Activated CD4-positive, alpha-beta T cell treated with anti-CD3 and anti-CD28 coated beads, Interleukin-2, Interleukin-4, amounts not matched to agents 100 ng/mL and 50 ng/mL, durations not matched to agents 16 hours and 8 hours (primary cell): ENCODE measurements at regions not wholly inside any gene's neighbourhood (a gene's known extent, or its start where the extent isn't known, plus 50 kb on each side); places are given as distances from the start of the nearest gene placed in this dataset.
"Not testable (repeated sequence)": the region's sequence is repeated elsewhere in the genome, so short reads cannot be mapped to it uniquely, and the experiment has no call there.

ENCODE experiments used
- DNase-seq: peaks from one replicate; pipeline ENCODE4 v3.0.0-alpha.2; 2020; ENCODE audit warnings: low spot score

GRCh38 chr12:33678221-33678964 lies 238.8 kb upstream of the SYT10 start:
- DNase-seq = no peak

- DNase-seq = no peak
Observed at GRCh38 chr12:33690562-33690961, 250.9 kb upstream of the SYT10 start.

- DNase-seq = no peak
Observed at GRCh38 chr12:33703221-33703620, 263.6 kb upstream of the SYT10 start.

- no peak for DNase-seq
Observed at GRCh38 chr12:33706927-33707326, 267.3 kb upstream of the SYT10 start.

GRCh38 chr12:33708935-33709334 lies 269.3 kb upstream of the SYT10 start:
- no peak for DNase-seq

- no peak for DNase-seq
Observed at GRCh38 chr12:33710548-33710947, 270.9 kb upstream of the SYT10 start.

- no peak for DNase-seq
Observed at GRCh38 chr12:33718631-33719030, 279.0 kb upstream of the SYT10 start.

GRCh38 chr12:33721561-33721960 lies 281.9 kb upstream of the SYT10 start:
- no peak for DNase-seq

- no peak for DNase-seq
Observed at GRCh38 chr12:33724867-33725266, 285.2 kb upstream of the SYT10 start.

- DNase-seq = no peak
Observed at GRCh38 chr12:33734871-33735270, 287.4 kb upstream of the ALG10 start.

GRCh38 chr12:33752854-33753253 lies 269.4 kb upstream of the ALG10 start:
- no peak for DNase-seq

GRCh38 chr12:33757701-33758100 lies 264.6 kb upstream of the ALG10 start:
- no peak for DNase-seq

- DNase-seq = no peak
Observed at GRCh38 chr12:33759279-33759678, 263.0 kb upstream of the ALG10 start.

GRCh38 chr12:33763331-33763730 lies 259.0 kb upstream of the ALG10 start:
- no peak for DNase-seq

GRCh38 chr12:33770652-33771051 lies 251.6 kb upstream of the ALG10 start:
- DNase-seq = no peak

GRCh38 chr12:33771889-33772288 lies 250.4 kb upstream of the ALG10 start:
- no peak for DNase-seq

- not testable (repeated sequence) for DNase-seq
Observed at GRCh38 chr12:33773091-33773490, 249.2 kb upstream of the ALG10 start.

- DNase-seq = no peak
Observed at GRCh38 chr12:33786532-33786931, 235.8 kb upstream of the ALG10 start.

- no peak for DNase-seq
Observed at GRCh38 chr12:33794954-33795353, 227.3 kb upstream of the ALG10 start.

GRCh38 chr12:33795536-33795935 lies 226.8 kb upstream of the ALG10 start:
- no peak for DNase-seq

- DNase-seq = no peak
Observed at GRCh38 chr12:33813536-33813935, 208.8 kb upstream of the ALG10 start.

- DNase-seq = no peak
Observed at GRCh38 chr12:33817713-33818112, 204.6 kb upstream of the ALG10 start.

- no peak for DNase-seq
Observed at GRCh38 chr12:33818313-33818712, 204.0 kb upstream of the ALG10 start.

GRCh38 chr12:33825442-33825841 lies 196.9 kb upstream of the ALG10 start:
- no peak for DNase-seq
